ENCODE measurements at regions not wholly inside any gene's neighbourhood (a gene's known extent, or its start where the extent isn't known, plus 50 kb on each side); places are given as distances from the start of the nearest gene placed in this dataset.
"Not testable (repeated sequence)": the region's sequence is repeated elsewhere in the genome, so short reads cannot be mapped to it uniquely, and the experiment has no call there.

DNA sequence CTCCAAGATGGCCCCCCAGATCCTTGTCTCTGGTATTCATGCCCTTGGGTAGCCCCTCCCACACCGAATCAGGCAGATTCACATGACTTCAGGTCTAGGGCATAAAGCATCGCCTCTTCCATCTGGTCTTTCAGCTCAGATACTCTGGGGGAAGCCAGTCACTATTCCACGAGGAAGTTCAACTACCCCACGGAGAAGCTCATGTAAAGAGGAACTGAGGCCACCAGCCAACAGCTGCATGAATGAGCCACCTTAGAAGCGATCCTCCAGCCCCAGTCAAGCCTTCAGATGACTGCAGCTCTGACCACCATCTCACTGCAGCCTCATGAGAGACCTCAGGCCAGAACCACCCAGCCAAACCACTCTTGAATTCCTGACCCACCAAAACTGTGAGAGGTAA, 54.1 kb downstream of the SOCS3 start:
- DNase-seq: no peak

DNA sequence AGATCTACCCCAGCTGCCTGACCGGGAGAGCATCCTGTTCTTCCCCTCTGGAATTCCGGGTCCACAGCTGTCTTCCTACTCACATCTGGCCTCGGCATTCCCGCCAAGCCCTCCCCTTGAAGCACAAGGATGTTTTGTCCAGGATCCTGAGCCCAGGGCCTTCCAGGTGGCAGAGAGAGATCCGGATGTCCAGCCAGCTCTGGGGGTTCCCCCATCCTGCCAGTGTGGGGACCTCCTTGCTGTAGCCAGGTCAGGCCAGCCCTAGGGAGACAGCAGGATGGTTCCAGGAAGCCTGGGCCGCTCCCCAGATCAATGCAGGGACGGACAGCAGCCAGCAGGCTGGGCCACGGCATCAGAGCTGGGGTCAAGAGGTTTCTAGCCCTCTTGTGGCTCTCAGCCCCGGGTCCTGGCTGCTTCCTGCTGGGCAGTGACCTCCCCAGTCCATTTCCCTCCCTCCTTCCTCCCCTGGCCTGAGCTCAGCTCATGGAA, 55.3 kb downstream of the SOCS3 start:
- DNase-seq: peak; percentile 84

DNA sequence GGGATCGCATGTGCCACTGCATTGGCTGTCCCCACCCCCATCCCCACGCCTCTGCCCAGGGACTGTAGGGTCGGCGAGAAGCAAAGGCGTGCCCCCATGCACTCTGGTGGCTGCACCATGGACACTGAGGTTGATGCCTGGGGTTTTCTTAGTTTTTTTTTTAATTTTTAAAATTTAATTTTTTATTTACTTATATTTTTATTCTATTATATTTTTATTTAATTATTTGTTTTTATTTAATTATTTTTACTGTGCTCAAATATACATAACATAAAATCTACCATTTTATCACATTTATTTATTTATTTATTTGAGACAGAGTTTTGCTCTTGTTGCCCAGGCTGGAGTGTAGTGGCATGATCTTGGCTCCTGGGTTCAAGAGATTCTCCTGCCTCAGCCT, 57.4 kb downstream of the SOCS3 start:
- DNase-seq: no peak

DNA sequence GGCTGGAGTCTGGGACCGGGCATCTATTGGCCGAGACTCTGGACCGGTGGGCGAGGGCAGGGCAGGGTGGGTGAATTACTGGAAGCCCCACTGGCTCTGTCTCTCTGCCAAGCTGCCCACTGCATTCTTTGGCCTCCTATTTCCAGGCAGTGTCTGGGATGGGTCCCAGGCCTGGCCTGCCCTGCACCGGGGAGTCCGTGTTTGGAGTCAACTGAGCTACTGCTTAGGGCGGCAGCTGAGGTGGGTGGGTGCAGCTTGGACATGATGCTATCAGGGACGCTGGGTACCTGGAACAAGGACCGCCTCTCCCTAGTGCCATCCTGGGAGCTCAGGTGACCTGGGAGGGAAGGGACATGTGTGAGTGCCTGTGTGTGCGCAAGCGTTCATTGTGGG, 58.1 kb downstream of the SOCS3 start:
- no peak for DNase-seq

DNA sequence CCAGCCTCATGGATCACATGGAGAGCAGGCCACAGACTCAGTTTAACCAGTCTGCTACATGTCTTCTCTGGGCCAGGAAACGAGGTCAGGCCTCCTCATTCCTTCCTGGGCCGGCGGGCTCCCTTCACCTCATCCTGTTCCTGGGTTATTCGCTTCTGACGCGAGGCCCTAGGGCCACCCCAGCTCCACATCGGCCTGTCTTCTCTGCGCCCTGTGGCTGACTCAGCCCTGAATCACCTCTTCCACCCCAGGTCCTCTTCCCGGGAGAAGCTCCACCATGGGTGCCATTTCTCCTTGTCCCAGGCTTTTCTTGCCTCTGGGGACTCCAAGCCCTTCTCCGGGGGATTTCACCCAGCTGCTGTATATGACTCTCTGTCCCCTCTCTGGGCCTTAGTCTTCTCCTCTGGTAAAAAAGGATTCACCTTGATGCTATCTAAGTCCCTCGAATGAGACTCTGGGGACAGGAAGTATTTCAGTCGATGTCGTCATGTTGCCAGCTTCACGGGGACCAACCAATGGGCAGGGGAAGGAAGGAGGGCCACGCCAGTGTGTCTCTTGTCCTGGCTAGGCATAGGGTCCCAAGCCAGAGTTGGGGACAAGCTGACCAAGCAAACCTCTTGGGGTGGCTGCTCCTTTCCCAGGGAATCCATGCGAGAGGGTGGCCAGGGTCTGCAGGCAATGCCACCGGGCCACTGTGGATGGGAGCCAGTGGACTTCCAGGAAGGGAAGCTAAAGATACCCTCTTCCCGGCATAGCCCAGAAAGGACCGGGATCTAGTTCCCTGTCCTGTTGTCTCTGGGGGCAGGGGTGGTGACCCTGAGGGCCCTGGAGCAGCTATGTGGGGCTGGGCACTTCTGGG, 58.7 kb downstream of the SOCS3 start:
- DNase-seq: no peak

DNA sequence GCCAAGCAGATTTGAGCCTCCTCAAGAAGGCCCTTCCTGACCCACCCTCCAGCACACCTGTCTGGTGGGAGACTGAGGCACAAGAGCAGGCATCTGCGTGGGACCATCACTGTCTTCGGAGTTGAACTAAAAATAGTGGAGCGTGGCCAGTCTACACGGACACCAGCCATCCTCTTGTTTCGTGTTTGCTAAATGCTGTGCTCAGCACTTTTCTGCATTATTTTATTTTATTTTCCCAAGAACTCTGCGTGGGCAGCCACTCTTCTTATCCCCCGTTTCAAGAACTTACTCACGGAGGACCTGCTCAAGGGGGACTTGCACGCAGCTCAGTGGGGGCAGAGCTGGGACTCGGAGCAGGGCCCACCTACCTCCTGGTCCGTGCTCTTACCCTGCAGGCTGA, 60.8 kb downstream of the SOCS3 start:
- DNase-seq: no peak

DNA sequence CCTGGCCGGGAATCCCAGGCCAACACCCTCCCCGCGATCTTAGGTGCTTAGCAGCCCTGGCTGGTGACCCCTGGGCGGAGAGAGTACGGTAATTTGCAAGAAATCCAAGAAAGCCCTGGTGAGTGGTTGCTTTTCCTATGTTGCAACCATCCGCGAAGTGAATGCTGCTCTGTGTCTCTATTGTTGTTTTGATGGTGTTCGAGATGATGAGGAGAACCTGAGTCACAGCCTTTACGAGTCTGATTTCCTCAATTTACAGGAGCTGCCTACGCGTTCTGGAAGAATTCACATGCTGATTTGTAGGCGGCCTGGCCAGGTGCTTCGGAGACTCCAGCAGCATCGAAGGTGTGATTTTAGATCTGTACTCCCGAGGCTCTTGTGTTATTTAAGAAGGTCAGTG, 63.3 kb downstream of the TMEM235 start:
- DNase-seq: no peak

DNA sequence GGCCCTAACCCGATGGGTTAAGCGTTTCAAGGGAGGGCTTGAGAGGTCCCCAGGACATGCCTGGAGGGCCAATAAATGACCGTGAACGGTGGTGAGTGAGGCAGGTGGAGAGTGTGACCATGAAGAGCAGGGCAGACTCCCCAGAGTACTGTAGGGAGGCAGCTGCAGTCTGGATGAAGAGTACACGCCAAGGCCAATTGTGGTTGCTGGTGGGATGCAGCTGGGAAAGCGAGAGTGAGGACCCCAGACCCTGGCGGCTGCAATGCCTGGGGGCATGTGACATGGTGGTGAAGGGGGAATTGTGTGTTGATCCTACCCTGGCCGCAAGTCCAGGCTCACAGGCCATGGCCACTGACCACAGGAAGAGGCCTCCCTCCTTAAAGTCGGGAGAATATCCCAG, 62.9 kb downstream of the TMEM235 start:
- DNase-seq: no peak

DNA sequence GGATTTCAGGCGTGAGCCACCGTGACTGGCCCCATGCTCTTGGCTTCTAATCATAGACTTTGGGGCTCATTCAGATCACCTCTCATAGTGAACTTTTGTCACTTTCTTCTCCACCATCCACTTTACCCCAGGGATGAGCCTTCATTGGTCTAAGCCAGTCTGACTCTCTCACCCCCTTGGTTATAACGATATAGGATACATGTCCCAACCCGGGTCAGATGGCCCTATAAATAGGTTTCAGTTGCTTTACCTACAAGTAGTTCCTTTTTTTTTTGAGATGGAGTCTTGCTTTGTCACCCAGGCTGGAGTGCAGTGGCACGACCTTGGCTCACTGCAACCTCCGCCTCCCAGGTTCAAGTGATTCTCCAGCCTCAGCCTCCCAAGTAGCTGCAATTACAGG, 61.7 kb downstream of the TMEM235 start:
- DNase-seq: not testable (repeated sequence)

DNA sequence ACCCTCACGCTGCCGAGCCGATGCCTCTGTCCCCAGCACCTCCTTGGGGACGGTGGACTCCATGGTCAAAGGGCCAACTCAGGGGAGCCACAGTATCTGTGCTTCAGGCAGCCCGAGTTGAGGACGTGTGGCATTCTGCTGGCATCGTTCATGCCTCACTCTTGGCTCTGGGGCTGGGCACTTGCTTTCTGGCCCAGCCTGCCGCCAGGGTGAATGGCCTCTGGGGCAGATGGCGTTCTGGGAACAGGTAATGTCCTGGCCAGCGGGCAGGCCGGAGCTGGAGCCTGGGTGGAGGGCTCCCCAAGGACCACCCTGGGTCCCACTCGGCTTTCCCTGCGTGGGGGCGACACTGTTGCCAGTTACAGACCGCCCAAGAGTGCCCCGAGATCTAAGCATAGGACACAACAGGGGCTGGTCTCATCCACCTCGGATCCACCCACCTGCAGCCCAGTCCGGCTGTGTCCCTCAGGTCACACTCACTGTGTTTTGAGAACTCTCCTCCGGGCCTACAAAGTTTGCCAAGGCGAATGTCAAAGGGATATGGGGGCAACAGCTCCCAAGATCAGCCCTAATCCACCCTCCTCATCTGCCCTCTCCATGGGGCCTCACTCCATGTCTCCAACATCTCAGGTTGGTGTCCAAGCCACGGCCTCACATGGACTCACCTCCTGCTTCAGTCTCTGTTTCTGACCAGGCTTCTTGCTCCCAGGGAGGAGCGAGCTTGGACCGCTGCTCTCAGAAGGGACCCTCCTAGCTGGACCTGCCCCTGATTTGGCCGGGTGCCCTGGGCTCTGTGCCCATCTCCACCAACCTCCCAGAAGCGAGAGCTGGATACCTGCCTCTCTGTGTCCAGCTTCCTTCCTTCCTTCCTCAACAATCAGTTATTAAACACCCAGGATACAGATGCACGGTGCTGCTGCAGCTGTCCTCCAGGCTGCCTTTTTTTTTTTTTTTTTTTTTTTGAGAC, 60.8 kb downstream of the TMEM235 start:
- no peak for DNase-seq

DNA sequence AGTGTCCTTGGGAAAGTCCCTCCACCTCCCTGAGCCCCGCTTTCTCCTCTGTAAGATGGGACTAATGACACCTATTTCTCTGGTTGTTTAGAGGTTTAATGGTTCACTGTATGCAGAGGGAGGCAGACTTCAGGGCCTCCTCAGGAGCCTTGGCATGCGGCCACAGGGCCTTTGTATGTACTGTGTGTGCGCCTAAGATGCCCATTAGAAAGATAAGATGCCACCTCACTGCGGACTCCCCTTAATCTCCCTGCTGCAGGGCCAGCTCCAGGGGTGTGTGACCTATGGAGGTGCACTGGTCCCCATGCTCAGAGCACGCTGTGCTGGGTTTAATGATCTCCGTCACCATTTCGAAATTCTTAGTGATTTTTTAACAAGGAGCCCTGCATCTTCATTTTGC, 59.3 kb downstream of the TMEM235 start:
- DNase-seq: no peak

All from right hindlimb (tissue), 1 donor.